SIG-M5 treated with dmso at 0.1 percent for 504 hours (cell line): ENCODE measurements at regions not wholly inside any gene's neighbourhood (a gene's known extent, or its start where the extent isn't known, plus 50 kb on each side); places are given as distances from the start of the nearest gene placed in this dataset.
A peak's percentile ranks its signal among the peaks of the same experiment; 100 is the strongest.

Experiments used
- DNase-seq: peaks from one replicate; lab custom pipeline; 2025; ENCODE audit not compliant: unreplicated experiment; lab: John Stamatoyannopoulos, UW

DNA sequence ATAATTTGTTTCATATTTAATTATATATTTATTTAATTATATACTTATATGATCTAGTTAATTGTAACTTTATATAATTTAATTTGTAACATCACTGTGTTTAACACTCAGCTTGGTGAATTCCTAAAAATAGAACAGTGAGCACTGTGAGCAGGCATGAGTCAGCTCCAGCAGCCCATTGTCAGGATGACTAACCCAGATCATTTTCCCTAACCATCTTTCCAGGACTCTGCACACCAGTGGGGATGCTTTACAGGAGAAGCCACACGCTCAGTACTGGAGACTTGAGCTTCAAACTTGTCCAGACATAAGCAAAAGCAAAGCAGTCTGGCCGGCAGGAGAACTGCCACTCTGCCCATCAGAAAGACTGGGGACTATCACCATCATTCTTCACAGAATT is 446.2 kb upstream of the TRPC7 start:
- no peak for DNase-seq

GRCh38 chr5:136811086-136811485 is 445.7 kb upstream of the TRPC7 start:
- DNase-seq, result no peak

- no peak for DNase-seq
Observed at GRCh38 chr5:136810261-136810801, 445.0 kb upstream of the TRPC7 start.

- DNase-seq, result no peak
Observed at GRCh38 chr5:136809382-136809781, 444.0 kb upstream of the TRPC7 start.

GRCh38 chr5:136808756-136809155 is 443.4 kb upstream of the TRPC7 start:
- no peak for DNase-seq

- DNase-seq, result no peak
Observed at GRCh38 chr5:136805466-136805865, 440.1 kb upstream of the TRPC7 start.

DNA sequence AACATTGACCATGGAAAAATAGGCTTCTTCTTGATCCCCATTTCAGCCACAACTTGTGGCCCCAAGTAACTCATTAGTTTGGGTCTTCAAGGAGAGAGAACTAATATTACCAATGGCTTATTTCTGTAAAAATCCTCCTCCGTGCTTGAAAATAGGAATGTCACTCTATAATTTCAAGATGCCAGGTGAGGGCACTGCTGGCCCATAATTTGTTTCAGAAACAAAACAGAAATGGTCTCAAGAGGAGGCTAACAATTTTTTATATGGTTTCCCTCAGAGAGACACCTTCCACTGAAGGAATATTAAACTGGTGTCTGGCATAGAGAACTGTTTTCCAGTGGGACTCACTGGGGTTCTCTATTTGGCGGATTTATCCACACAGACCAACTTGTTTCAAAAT is 437.0 kb upstream of the TRPC7 start:
- no peak for DNase-seq

DNA sequence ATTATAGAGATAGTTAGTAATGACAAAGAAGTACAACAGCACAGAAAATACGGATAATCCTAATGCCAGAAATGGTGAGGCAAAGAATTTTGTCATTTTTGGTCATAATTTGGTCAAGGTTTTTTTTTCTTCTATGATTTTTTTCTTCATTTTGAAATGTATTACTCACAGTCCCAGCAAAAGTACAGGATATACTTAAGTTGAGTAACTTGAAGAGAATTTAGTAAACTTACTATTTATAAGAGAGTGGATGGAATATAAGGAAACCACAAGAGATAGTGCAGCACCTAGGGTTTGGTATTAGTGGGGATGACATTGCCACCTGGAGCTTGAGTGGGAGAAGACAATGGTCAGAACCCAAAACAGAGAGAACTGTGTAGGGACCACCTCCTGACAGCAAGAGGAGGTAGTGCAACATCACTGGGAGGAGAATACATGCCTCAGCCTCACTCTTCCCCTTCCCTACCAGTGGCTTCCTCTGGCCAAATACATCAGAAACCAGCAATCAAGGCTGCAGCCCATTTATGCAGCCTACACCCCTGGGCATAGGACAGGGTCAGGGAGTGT is 434.5 kb upstream of the TRPC7 start:
- DNase-seq, result no peak

DNA sequence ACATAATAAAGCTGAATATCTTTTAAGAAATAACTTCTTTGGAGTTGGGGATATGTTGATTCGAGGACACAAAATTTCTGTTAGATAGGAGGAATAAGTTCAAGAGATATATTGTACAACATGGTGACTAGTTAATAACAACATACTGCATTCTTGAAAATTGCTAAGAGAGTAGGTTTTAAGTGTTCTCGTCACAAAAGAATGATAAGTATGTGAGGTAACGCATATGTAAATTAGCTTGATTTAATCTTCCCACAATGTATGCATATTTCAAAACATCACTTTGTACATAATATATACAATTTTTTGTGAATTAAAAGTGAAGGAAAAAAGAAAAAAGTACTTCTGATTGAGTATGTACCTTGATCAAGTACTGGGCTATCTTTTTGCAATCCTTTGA is 428.0 kb upstream of the TRPC7 start:
- no peak for DNase-seq

DNA sequence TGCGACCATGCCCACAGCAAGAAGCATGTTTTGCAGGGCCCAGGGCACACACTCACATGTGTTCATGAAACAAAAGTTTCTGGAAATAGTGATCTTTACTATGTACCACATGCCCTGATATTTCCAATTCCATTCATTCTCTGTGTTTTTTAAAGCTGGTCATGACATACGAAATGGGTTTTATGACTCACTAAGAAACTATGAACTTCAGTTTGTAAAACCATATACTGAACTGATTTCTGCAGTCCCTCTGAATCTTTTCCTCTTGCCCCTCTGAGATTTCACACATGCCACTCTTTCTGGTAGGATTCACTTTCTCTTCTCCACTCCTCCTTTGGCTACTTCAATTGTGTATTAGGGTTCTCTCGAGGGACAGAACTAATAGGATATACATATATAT is 416.1 kb upstream of the TRPC7 start:
- no peak for DNase-seq

DNA sequence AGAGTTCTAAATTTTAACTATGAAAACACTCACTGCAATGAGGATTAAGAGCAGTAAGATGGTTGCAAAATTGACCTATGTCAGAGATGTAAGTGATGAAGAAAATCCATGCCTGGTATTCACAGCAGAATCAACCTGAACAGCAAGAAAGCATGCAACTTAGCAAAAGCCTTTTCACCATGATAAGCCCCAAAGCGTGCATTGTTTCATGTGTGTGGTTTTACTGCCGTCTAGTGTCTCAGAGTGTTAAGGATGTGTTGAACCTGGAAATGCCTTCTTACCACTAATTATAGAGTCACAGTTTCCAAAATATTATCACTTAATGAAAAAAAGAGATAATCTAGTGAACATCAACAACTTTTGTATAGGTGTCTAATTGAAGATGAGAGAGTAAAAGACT is 415.2 kb upstream of the TRPC7 start:
- no peak for DNase-seq

- no peak for DNase-seq
Observed at GRCh38 chr5:136776022-136776927, 410.9 kb upstream of the TRPC7 start.

DNA sequence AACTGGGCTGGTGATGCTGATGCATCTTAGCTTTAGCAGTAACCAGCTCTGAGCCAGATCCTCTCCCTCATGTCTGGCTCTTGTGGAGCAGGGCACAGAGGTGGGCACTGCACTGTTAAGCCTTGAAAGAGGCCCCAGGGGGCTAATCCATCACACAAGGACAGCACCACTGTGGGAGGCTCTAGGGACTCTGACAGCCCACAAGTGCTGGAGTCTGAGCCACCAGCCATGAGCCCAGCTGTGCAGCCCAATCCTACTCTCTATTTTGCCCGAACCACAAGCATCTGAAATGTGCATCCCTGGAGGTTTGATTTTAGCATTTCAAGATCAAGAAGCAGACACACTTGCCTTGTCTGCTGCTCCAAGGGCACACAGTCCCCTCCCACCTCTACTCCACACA is 407.1 kb upstream of the TRPC7 start:
- DNase-seq, result no peak

GRCh38 chr5:136769900-136770684 is 404.7 kb upstream of the TRPC7 start:
- peak; percentile 80 for DNase-seq

DNA sequence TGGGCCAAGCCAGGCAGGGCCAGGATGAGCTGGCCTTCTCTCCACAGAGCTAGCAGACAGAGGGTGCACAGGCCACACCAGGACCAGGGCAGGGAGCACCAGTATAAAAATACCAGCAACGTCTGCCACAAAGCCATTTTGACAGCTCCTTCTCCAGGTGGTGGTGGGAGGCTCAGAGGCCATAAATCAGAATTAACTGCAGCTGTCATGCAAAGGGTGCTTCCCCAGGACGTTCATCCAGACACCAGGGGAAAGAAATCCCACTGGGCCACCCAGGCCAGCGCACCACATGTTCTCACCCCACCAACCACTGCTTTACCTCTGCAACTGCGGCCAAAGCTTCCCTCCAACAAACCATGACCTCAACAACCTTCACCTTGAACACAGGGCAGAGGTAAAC is 403.7 kb upstream of the TRPC7 start:
- DNase-seq, result no peak

- no peak for DNase-seq
Observed at GRCh38 chr5:136768457-136768856, 403.1 kb upstream of the TRPC7 start.

- no peak for DNase-seq
Observed at GRCh38 chr5:136766456-136766855, 401.1 kb upstream of the TRPC7 start.

DNA sequence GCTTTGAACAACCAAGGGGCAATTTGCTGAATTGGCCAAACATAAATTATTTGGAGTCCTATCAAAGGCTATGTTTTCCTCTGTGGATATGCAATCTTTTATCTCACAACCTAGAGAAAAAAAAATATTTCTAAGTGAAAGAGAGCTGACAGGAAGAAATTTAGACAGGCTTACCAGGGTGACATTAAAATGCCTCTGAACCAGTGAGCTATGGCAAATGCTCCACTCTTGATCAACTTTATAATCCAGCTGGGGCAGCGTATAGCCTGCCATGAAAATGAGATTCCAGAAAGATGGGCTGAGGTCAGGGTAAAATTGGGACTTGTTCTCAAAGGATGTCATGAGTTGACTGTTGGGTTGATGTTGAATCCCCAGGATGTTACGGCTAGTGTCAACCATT is 399.3 kb upstream of the TRPC7 start:
- DNase-seq, result no peak

DNA sequence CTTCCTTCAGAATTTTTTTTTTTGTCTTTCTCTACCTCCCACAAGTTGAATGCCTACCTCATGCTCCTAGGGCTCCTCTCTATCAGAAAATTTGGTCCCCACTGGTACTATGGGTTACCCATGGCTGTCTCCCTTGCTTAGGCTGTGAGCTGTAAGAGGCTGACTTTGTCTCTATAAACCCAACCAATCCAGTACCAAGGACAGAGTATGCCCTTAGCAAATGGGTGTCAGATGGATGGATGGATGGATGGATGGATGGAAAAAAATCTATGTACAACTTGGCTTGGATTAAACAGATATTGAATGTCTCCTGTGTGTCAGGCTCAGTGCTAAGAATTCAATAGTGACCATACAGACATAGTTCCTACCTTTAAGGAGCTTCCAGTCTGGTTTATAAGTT is 398.2 kb upstream of the TRPC7 start:
- DNase-seq, result no peak

- no peak for DNase-seq
Observed at GRCh38 chr5:136754216-136754615, 388.9 kb upstream of the TRPC7 start.

DNA sequence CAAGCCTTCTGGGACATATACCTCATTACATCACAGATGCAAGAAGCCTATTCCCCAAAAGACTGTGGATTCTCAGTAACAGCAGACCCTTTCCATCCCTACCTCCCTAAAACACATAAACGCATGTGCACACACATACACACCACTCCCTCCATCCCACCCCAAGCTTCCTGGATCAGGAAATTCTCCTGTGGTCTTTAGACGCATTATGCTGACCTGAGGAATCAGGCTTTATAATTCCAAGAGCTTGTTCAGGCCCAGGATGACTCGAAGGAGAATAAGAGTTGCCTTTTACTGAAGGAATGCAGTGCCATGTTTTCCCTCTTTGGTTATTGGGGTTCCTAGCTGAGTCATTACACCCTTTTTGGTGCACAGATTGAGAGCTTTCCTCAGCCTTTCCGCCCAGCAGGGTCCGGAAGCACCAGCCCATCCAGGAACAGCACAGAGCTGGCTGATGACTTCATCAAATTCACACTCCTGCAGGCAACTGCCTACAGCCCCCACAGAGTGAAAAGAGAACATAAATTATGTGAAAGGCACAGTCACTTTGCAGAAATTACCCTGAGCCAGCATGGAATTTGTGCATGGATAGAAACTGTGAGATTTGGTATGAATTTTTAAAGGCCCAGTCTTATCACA is 385.0 kb upstream of the TRPC7 start:
- DNase-seq, result no peak
